Fibroblast of lung (primary cell): ENCODE measurements at regions not wholly inside any gene's neighbourhood (a gene's known extent, or its start where the extent isn't known, plus 50 kb on each side); places are given as distances from the start of the nearest gene placed in this dataset.

Source experiments
- EZH2 ChIP-seq: IDR thresholded peaks from 2 replicates; pipeline ENCODE4 v1.5.1; 2012; ENCODE audit warnings: low read length, control low read depth, mild to moderate bottlenecking; ENCODE audit errors: missing control alignments
- TF ChIP-seq, protein P1 (sequence below), 2 donors: IDR thresholded peaks in 1 of 2; conservative IDR thresholded peaks in 1 of 2; 1 replicate in 1 of 2; 2 replicates in 1 of 2; pipeline ENCODE4 v1.5.1; 2011 to 2012; ENCODE audit warnings: low read length in 2 of 2, control low read depth in 1 of 2, inconsistent platforms in 1 of 2, low read depth in 1 of 2, mild to moderate bottlenecking in 1 of 2

DNA sequence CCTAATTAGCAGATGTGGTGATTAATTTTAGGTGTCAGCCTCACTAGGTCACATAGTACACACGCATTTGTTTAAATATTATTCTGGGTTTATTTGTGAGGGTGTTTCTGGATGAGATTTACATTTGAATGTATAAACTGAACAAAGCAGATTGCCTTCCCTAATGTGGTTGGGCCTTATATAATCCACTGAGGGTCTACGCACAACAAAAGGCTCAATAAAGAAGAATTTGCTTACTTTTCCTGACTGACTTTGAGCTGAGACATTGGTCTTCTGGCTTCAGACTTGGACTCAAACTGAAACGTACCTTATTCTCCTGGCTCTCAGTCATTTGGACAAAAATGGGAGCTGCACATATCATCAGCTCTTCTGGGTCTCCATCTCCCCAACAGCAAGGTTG is 1132.3 kb upstream of the FLRT2 start:
- TF ChIP-seq, protein P1, sequence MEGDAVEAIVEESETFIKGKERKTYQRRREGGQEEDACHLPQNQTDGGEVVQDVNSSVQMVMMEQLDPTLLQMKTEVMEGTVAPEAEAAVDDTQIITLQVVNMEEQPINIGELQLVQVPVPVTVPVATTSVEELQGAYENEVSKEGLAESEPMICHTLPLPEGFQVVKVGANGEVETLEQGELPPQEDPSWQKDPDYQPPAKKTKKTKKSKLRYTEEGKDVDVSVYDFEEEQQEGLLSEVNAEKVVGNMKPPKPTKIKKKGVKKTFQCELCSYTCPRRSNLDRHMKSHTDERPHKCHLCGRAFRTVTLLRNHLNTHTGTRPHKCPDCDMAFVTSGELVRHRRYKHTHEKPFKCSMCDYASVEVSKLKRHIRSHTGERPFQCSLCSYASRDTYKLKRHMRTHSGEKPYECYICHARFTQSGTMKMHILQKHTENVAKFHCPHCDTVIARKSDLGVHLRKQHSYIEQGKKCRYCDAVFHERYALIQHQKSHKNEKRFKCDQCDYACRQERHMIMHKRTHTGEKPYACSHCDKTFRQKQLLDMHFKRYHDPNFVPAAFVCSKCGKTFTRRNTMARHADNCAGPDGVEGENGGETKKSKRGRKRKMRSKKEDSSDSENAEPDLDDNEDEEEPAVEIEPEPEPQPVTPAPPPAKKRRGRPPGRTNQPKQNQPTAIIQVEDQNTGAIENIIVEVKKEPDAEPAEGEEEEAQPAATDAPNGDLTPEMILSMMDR (conservative IDR thresholded peaks at IDR 0.05 in 1 of 2, IDR thresholded peaks at IDR 0.05 in 1 of 2; ENCODE audit: low read depth in 1 of 2, low read length in 2 of 2), result no peak
- no peak for TF ChIP-seq EZH2
